Left colon (tissue), 2 donors: ENCODE measurements at regions not wholly inside any gene's neighbourhood (a gene's known extent, or its start where the extent isn't known, plus 50 kb on each side); places are given as distances from the start of the nearest gene placed in this dataset.
"Not testable (repeated sequence)": the region's sequence is repeated elsewhere in the genome, so short reads cannot be mapped to it uniquely, and the experiment has no call there.

Experiments
- ATAC-seq: fragments of 200-7000 bp; cut with Tn5 transposase; one replicate; pipeline ENCODE4 v1.9.1; 2020; ENCODE audit warnings: mild to moderate bottlenecking, moderate library complexity
- DNase-seq, 2 donors: peaks; one replicate each; pipeline ENCODE4 v3.0.0-alpha.2; 2020
- intact Hi-C, 2 donors: fragments of 100-400 bp; cut with DNase I in 1 of 2; cut with micrococcal nuclease in 1 of 2; formaldehyde crosslinking; loops; one replicate each; pipeline versions ENCODE4 v1.11.2 to v1.14.0; 2022; cut with DNase I, micrococcal nuclease
- donor health status: DM: no; HTN: no; CAD: no.
- donor health status: DM: yes; HTN: yes; CAD: no.

DNA sequence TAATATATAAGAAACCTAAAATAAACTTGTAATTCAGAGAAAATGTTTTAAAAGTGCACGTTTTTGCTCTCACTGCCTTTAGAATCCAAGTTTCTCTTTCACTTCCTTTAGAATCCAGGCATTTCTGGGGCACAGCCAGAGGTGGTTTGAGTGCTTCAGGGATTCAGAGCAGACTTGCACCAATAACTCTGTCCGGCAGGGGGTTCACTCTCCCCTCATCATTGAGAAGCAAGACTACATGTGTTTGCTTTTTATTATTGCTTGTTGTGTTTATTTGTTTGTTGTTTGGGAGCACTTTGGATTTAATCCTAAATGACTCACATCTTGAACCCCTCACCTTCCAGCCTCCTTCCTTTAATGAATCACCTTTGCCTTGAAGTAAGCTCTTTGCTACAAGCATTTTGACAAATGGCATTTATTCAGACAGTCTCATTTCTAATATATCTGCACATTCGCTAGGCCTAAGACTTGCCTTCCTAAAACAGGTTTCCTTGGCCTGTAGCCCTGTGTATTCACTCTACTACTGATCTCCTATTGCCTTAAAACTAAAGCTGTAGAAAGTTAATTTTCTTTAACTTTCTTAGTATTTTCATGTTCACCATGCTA, 233.5 kb upstream of the ATP5MC3 start:
- peak; percentile 76 for ATAC-seq
- intact Hi-C loops = no loop called here
- DNase-seq = peak; percentile 24 to 57

DNA sequence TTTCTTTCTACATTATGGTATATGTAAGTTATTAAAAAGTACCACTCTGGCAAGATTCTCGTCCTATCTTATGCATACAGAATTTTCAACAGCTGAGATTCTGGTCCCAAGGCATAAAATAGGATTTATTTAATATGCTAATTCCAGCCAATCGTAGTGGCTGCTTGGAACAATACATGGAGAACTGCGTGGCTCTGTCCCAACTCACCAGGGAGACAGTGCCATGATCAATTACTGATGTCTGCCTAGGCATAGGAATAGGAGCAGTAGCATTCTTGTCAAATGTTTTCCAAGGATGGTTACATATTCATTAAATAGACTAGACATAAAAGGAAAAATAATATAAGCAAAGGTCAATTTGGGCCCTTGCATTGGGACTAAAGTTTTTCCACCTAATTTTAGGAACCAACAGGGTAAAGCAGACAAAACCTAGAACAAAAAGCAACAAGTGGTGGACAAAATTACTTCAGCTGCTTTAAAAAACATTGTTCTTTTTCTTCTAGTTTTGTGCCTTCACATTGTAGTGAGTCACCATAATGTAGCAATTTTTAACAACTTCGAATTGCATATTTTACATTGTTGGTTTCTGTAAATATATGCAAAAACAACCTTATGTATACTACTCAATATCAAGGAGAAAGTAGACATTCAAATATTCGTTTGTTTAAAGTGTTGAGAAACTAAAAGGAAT, 232.8 kb upstream of the ATP5MC3 start:
- DNase-seq (no peak), ATAC-seq (no peak)
- intact Hi-C loops = no loop called here

DNA sequence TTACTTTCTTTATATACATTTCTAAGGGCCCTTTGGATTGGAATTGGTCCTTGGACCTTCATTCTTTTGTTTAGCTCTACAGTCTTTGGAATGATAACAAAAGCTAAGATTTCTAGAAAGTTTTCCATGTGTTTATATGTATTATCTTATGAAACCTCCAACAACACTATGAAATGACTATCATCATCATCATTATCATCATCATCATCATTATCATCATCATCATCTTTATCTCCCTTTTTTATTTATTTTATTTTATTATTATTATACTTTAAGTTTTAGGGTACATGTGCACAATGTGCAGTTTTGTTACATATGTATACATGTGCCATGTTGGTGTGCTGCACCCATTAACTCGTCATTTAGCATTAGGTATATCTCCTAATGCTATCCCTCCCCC, 229.4 kb upstream of the ATP5MC3 start:
- intact Hi-C loops, DNase-seq, ATAC-seq: not testable (repeated sequence)

GRCh38 chr2:175404839-175405238, 223.3 kb upstream of the ATP5MC3 start:
- ATAC-seq = no peak
- intact Hi-C loops = no loop called here
- no peak for DNase-seq

GRCh38 chr2:175403599-175404221, 222.2 kb upstream of the ATP5MC3 start:
- ATAC-seq (no peak), DNase-seq (no peak)
- intact Hi-C loops = no loop called here

GRCh38 chr2:175402571-175402970, 221.1 kb upstream of the ATP5MC3 start:
- DNase-seq (no peak), ATAC-seq (no peak)
- intact Hi-C loops = no loop called here

GRCh38 chr2:175401956-175402469, 220.5 kb upstream of the ATP5MC3 start:
- ATAC-seq = no peak
- DNase-seq = no peak
- intact Hi-C loops = no loop called here

DNA sequence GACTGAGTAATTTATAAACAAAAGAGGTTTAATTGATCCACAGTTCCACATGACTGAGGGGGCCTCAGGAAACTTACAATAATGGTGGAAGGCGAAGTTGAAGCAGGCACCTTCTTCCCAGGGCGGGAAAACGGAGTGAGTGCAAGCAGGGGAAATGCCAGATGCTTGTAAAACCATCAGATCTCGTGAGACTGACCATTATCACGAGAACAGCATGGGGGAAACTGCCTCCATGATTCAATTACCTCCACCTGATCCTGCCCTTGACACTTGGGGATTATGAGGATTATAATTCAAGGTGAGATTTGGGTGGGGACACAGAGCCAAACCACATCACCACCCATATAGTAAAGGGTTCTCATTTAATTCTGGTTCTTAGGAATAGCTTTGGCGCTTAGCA, 219.5 kb upstream of the ATP5MC3 start:
- intact Hi-C loops = no loop called here
- ATAC-seq (no peak), DNase-seq (no peak)

DNA sequence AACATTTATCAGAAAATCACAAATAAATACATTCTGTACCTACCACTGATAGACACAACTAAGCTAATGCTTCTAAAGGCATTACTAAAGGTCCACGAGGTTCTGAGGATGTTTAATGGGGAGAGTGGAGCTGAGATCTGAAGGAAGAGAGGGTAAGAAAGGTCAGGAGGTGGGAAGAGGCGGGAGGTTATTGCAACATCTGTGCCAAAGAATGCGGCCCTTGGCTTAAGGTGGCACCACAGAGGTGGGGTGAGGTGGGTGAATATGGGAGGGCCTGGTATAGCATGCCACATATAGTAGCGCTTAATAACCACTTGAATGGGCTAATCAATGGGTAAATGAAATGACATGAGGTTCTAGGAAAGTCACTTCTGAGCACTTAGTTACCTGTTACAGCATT, 217.8 kb upstream of the ATP5MC3 start:
- intact Hi-C loops = no loop called here
- no peak for ATAC-seq
- no peak for DNase-seq

GRCh38 chr2:175398848-175399247, 217.3 kb upstream of the ATP5MC3 start:
- intact Hi-C loops = no loop called here
- ATAC-seq (no peak), DNase-seq (no peak)

DNA sequence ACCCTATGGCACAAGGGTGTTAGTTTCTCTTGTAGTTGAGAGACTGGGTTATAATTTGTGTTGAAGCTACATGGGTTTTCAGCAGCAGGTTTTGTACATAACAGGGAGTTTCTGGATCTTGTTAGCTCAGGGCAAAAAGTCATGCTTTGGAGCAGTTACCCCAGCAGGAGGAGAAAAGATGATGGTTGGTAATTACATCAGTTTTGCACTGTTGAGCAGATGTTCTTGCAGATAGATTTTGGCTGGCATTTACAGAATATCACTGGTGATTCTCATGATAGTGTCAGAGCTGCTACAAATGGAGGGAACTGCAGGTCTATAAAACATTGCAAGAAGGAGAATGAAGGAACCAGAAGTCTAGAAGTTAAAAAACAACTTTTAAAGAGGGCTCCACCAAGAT, 215.2 kb upstream of the ATP5MC3 start:
- ATAC-seq (no peak), DNase-seq (no peak)
- intact Hi-C loops = no loop called here

- ATAC-seq (no peak), DNase-seq (no peak)
- intact Hi-C loops = no loop called here
Observed at GRCh38 chr2:175393851-175394250, 212.3 kb upstream of the ATP5MC3 start.

DNA sequence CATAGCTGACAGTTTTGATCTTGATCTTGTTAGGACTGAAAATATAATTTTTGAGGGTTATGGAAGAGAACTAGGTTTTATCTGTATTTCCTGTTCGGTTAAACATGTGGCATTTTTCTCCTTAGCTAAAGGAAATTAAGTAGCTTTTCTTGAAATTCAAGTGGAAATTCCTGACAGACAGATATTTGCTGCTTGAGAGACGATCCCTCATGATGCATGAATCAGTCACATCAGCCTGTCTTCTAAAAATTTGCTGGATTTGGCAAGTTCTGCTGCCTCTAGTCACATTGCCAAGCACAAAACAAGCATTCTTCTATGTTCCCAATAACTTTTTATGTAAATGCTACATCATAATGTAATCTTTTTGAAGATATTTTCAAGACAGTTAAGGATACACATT, 201.8 kb upstream of the ATP5MC3 start:
- no peak for DNase-seq
- ATAC-seq = no peak
- intact Hi-C loops = no loop called here

DNA sequence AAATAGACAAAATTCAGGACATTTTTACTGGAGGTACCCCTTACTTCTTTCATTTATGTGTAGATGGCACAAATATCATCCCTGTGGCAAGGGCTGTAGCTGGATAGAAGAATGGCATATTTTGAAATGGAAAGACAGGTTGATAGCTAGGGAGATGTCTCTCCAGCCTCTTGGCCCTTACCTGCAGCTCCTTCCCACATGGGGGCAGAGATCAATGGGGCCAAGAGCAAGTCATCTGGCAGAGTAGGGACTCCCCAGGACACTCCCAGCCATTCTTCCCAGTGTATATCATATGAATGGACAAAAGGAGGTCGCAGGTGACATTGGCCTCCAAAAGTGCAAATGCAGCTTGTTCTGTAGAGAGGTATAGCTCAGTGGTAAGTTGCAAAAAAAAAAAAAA, 192.2 kb upstream of the ATP5MC3 start:
- DNase-seq = no peak
- ATAC-seq = no peak
- intact Hi-C loops = no loop called here

- ATAC-seq = no peak
- intact Hi-C loops = no loop called here
- no peak for DNase-seq
Observed at GRCh38 chr2:175372704-175373701, 191.5 kb upstream of the ATP5MC3 start.

- DNase-seq = no peak
- peak; percentile 87 for ATAC-seq
- intact Hi-C loops = no loop called here
Observed at GRCh38 chr2:175371378-175371777, 189.9 kb upstream of the ATP5MC3 start.

DNA sequence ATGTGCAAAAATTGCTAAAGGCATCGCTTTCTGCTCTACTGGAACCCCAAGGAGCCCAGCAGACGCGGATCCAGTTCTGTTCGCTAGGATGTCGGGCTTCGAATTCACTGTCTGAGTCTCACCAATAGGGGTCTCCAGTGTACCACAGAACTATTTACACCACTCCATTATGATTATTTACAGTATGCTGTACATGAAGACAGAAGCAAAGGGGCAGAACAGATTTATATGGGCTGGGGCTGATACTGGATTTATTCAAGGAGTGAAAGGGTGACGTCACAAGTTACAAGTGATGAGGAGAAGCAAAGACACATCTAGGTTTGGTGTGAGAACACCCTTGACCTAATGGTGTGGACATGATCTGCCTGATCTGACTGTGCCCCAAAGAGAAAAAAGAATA, 185.3 kb upstream of the ATP5MC3 start:
- DNase-seq (peak in 1 of 2 donors; percentile 13), ATAC-seq (peak; percentile 78)
- intact Hi-C loops = loop anchor here in 1 of 2 donors (5.0 kb wide), 1 partner anchor 730 kb away; the partner anchor contains the start of gene HOXD12

GRCh38 chr2:175363699-175364098, 182.2 kb upstream of the ATP5MC3 start:
- intact Hi-C loops = no loop called here
- peak in 1 of 2 donors; percentile 22 for DNase-seq

GRCh38 chr2:175362331-175362730, 180.8 kb upstream of the ATP5MC3 start:
- intact Hi-C loops = no loop called here
- DNase-seq = no peak
- no peak for ATAC-seq

More at GRCh38 chr2:175363699-175364098, 182.2 kb upstream of the ATP5MC3 start:
- ATAC-seq = peak; percentile 81
